PC-3 (cell line): ENCODE measurements at regions not wholly inside any gene's neighbourhood (a gene's known extent, or its start where the extent isn't known, plus 50 kb on each side); places are given as distances from the start of the nearest gene placed in this dataset.
A peak's percentile ranks its signal among the peaks of the same experiment; 100 is the strongest.

ENCODE experiments used
- ATAC-seq: fragments of 200-7000 bp; cut with Tn5 transposase; 2 replicates; pipeline ENCODE4 v1.9.1; 2020; ENCODE audit warnings: mild to moderate bottlenecking, moderate library complexity
- BruUV-seq: library from RNA; stranded (reverse); fragments of 400-500 nt; replicated peaks from 2 replicates; lab custom pipeline; 2021; lab: Mats Ljungman, UMichigan
- CTCF ChIA-PET: fragments of 300-600 bp; sonication (Branson Sonifier 250); formaldehyde crosslinking; loops from one replicate; lab custom pipeline; 2022; ENCODE audit warnings: antibody characterized with exemption; lab: Charles Lee
- POLR2A ChIA-PET: fragments of 300-600 bp; sonication (Branson Sonifier 250); formaldehyde crosslinking; loops from one replicate; lab custom pipeline; 2022; ENCODE audit warnings: antibody characterized with exemption; ENCODE audit not compliant: unreplicated experiment; lab: Charles Lee
- DNase-seq: peaks from one replicate; pipeline ENCODE4 v3.0.0-alpha.2; 2015
- H2AFZ ChIP-seq: fragments of 300-600 bp; sonication (generic); 2 replicates; pipeline ENCODE4 v1.6.0; 2016; ENCODE audit warnings: antibody characterized with exemption, low read length
- H3F3A ChIP-seq: fragments of 300-600 bp; sonication (generic); one replicate; pipeline ENCODE4 v1.6.0; 2017; ENCODE audit warnings: antibody characterized with exemption, low read length, control low read depth, mild to moderate bottlenecking; ENCODE audit not compliant: unreplicated experiment
- H3K27ac ChIP-seq: fragments of 300-600 bp; sonication (generic); 2 replicates; pipeline ENCODE4 v1.5.1; 2016; ENCODE audit warnings: mild to moderate bottlenecking, low read length
- H3K27me3 ChIP-seq: fragments of 300-600 bp; sonication (generic); 2 replicates; pipeline ENCODE4 v1.6.1; 2016; ENCODE audit warnings: low read length, mixed read lengths
- H3K36me3 ChIP-seq: fragments of 300-600 bp; sonication (generic); 2 replicates; pipeline ENCODE4 v1.6.1; 2016; ENCODE audit warnings: low read depth, mixed run types, low read length, mixed read lengths
- H3K4me1 ChIP-seq: fragments of 300-600 bp; sonication (generic); 2 replicates; pipeline ENCODE4 v1.5.1; 2016; ENCODE audit warnings: low read length; ENCODE audit not compliant: insufficient read depth
- H3K4me2 ChIP-seq: fragments of 300-600 bp; sonication (generic); 2 replicates; pipeline ENCODE4 v1.6.0; 2016; ENCODE audit warnings: low read length
- H3K4me3 ChIP-seq: fragments of 300-600 bp; sonication (generic); 2 replicates; pipeline ENCODE4 v1.5.1; 2016; ENCODE audit warnings: mild to moderate bottlenecking, low read length, mixed read lengths
- H3K79me2 ChIP-seq: fragments of 300-600 bp; sonication (generic); 2 replicates; pipeline ENCODE4 v1.6.1; 2017; ENCODE audit warnings: low read length, mixed read lengths
- H3K9ac ChIP-seq: fragments of 300-600 bp; sonication (generic); 2 replicates; pipeline ENCODE4 v1.6.0; 2016; ENCODE audit warnings: mild to moderate bottlenecking, low read length
- H3K9me2 ChIP-seq: fragments of 300-600 bp; sonication (generic); replicated peaks from 2 replicates; pipeline ENCODE4 v1.6.1; 2016; ENCODE audit warnings: mixed run types, low read length, mixed read lengths
- H3K9me3 ChIP-seq: fragments of 300-600 bp; sonication (generic); 2 replicates; pipeline ENCODE4 v1.6.1; 2016; ENCODE audit warnings: low read length, mixed read lengths
- H4K20me1 ChIP-seq: fragments of 300-600 bp; sonication (generic); 2 replicates; pipeline ENCODE4 v1.6.1; 2016; ENCODE audit warnings: low read length, mixed read lengths
- EZH2 ChIP-seq: fragments of 300-600 bp; sonication (generic); IDR thresholded peaks from one replicate; pipeline ENCODE4 v1.6.1; 2017; ENCODE audit warnings: antibody characterized with exemption, mild to moderate bottlenecking, low read length; ENCODE audit not compliant: unreplicated experiment
- EZH2phosphoT487 ChIP-seq: fragments of 300-600 bp; sonication (generic); IDR thresholded peaks from 2 replicates; pipeline ENCODE4 v1.6.1; 2018; ENCODE audit warnings: mild to moderate bottlenecking, antibody characterized with exemption, low read length, borderline replicate concordance
- intact Hi-C: fragments of 100-400 bp; cut with micrococcal nuclease; formaldehyde crosslinking; loops from 2 replicates; pipeline ENCODE4 v1.9.0; 2023
- TF ChIP-seq, protein P1 (sequence below): fragments of 300-600 bp; sonication (generic); conservative IDR thresholded peaks from 2 replicates; pipeline ENCODE4 v1.5.1; 2017; ENCODE audit warnings: antibody characterized with exemption, low read depth, mild to moderate bottlenecking, low read length

DNA sequence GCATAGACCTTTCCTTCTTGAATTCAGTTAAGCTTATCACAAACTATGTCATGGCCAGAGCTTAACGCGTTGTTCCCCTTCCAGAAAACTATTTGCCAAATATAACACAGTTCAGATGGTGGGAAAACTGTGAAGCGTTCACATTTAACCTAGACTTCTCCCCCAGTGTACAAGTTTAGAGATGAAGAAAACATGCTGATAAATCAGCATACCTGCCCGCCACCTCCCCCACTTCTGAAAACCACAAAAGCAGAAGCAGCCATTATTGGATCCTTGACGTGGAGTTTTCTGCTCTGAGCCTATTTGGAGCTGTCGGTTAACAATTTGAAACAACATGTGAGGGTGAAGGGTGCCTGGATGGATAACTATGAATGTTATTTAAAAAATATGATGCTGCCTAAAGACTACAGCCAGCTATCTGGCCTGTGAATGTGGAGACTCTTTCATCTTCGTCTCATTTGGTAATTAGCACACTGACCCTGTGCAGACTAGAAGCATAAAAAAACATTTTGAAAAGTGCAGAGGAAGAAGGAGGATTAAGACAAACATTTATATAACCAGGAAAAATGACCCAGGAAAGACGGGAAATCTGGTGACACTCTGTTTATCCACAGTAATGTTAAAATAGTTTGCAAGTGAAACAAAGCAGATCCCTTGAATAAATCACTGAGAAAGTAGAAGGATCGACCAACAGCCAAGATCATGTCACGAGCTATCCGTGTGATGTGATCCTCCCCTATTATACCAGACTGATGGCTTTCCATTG is 408.2 kb downstream of the AEBP2 start:
- TF ChIP-seq, protein P1, sequence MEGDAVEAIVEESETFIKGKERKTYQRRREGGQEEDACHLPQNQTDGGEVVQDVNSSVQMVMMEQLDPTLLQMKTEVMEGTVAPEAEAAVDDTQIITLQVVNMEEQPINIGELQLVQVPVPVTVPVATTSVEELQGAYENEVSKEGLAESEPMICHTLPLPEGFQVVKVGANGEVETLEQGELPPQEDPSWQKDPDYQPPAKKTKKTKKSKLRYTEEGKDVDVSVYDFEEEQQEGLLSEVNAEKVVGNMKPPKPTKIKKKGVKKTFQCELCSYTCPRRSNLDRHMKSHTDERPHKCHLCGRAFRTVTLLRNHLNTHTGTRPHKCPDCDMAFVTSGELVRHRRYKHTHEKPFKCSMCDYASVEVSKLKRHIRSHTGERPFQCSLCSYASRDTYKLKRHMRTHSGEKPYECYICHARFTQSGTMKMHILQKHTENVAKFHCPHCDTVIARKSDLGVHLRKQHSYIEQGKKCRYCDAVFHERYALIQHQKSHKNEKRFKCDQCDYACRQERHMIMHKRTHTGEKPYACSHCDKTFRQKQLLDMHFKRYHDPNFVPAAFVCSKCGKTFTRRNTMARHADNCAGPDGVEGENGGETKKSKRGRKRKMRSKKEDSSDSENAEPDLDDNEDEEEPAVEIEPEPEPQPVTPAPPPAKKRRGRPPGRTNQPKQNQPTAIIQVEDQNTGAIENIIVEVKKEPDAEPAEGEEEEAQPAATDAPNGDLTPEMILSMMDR: no peak
- ChIA-PET POLR2A (no interaction called here), CTCF (no interaction called here)
- intact Hi-C loops: no loop called here
- Histone ChIP-seq H3K9ac (no peak overlapping the region), H3F3A (no peaks in the 10 kb centered on the region), H3K27ac (no peak overlapping the region), H3K4me1 (peaks cover 17% of the 10 kb centered on the region), H3K36me3 (no peaks in the 10 kb centered on the region), H4K20me1 (no peaks in the 10 kb centered on the region), H3K79me2 (no peaks in the 10 kb centered on the region), H3K9me2 (no peaks in the 10 kb centered on the region), H2AFZ (0 out of 2 replicates have a peak overlapping the region, but pooled peaks have one; percentile 12), H3K4me3 (no peak overlapping the region), H3K4me2 (no peak overlapping the region), H3K9me3 (no peaks in the 10 kb centered on the region), H3K27me3 (no peaks in the 10 kb centered on the region)
- DNase-seq (no peak), ATAC-seq (no peak)
- BruUV-seq: no TSS peak

DNA sequence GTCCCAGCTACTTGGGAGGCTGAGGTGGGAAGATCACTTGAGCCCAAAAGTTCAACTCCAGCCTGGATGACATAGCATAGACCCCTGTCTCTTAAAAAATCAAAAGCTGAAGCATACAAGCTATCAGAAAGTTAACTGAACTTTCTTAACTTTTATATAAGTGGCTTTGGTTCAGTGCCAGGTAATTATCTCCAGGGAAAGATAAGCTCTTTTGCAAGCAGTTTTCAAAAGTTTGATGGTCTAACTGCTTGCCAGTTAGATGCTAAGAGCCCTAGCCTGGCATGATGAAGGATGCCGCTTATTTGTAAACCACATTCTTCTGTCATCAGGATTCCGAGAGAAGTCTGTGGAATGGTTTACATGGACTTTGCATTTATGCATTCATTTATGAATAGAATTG is 409.1 kb downstream of the AEBP2 start:
- DNase-seq (no peak), ATAC-seq (no peak)
- H3K9me3 ChIP-seq: no peaks in the 10 kb centered on the region
- H3K79me2 ChIP-seq: no peaks in the 10 kb centered on the region
- no peak overlapping the region for H3K9ac ChIP-seq
- H3K4me1 ChIP-seq: peaks cover 17% of the 10 kb centered on the region
- no TSS peak for BruUV-seq
- no peak overlapping the region for H3K4me3 ChIP-seq
- H4K20me1 ChIP-seq: no peaks in the 10 kb centered on the region
- intact Hi-C loops: no loop called here
- no peaks in the 10 kb centered on the region for H3F3A ChIP-seq
- H3K36me3 ChIP-seq: no peaks in the 10 kb centered on the region
- POLR2A ChIA-PET: no interaction called here
- H3K4me2 ChIP-seq: no peak overlapping the region
- H3K27me3 ChIP-seq: no peaks in the 10 kb centered on the region
- no peaks in the 10 kb centered on the region for H3K9me2 ChIP-seq
- no peak for TF ChIP-seq EZH2
- no peak overlapping the region for H3K27ac ChIP-seq
- H2AFZ ChIP-seq: no peak overlapping the region
- CTCF ChIA-PET: no interaction called here

DNA sequence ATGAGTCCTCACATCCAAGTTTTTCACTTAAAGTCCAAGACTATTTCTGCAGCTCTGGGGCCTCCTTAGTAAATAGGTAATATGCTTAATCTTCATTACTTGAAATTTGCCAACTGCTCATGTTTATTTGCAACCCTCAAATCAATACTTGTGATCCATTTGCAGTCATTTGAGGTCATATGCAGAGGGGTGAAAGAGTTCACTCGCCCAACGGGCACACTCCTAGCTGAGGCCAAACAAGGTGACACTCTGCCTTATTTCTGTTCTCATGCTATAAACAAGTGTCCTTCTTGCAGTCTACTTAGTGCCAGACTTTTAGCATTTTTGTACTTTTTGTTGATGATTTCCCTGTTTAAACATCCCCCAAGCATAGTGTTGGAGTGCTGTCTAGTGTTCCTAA is 409.9 kb downstream of the AEBP2 start:
- ChIA-PET CTCF (no interaction called here), POLR2A (no interaction called here)
- H3K27ac ChIP-seq: no peak overlapping the region
- H3K4me3 ChIP-seq: no peak overlapping the region
- H3K79me2 ChIP-seq: no peaks in the 10 kb centered on the region
- H3K4me2 ChIP-seq: no peak overlapping the region
- H3K27me3 ChIP-seq: no peaks in the 10 kb centered on the region
- no peaks in the 10 kb centered on the region for H3K9me3 ChIP-seq
- TF ChIP-seq, protein P1: no peak
- TF ChIP-seq EZH2 (no peak), EZH2phosphoT487 (no peak)
- no peaks in the 10 kb centered on the region for H3F3A ChIP-seq
- no peak overlapping the region for H2AFZ ChIP-seq
- no peak for DNase-seq
- intact Hi-C loops: no loop called here
- H3K9me2 ChIP-seq: no peaks in the 10 kb centered on the region
- no peak for ATAC-seq
- H4K20me1 ChIP-seq: no peaks in the 10 kb centered on the region
- peaks cover 17% of the 10 kb centered on the region for H3K4me1 ChIP-seq
- no peaks in the 10 kb centered on the region for H3K36me3 ChIP-seq
- BruUV-seq: no TSS peak
- no peak overlapping the region for H3K9ac ChIP-seq
